ENCODE measurements at regions not wholly inside any gene's neighbourhood (a gene's known extent, or its start where the extent isn't known, plus 50 kb on each side); places are given as distances from the start of the nearest gene placed in this dataset.

DNA sequence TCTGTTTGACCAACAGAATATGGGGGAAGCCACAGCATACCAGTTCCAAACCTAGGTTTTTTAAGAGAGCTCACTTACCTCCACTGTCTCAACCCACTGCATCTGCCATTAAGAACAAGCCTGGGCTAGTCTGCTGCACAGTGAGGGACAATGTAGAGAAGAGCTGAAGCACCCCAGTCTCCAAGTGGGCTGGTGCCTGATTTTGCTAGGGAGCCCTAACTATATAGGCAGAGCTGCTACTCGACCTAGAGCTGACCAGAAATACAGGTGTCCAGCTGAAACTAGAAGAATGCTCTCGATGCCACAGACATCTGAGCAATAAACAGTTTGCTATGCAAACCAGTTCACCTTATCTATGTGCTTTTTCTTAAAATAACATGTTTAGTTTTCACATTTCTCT is 106.9 kb upstream of the BET1 start:
- WGBS, 2 experiments (ENCODE audit: extremely low coverage in 1 of 2, insufficient coverage in 1 of 2, insufficient read length in 1 of 2, insufficient replicate concordance in 2 of 2, low coverage in 1 of 2, low lambda C conversion rate in 2 of 2, missing lambda C conversion rate in 1 of 2) = 95% methylated on average over 2 of the region's 2 CpGs; no CpG with 5 or more reads in 1 of the 2 experiments
- no peaks in the 10 kb centered on the region for H3K4me1 ChIP-seq (replicated peaks in 1 of 4; ENCODE audit: control insufficient read depth in 3 of 4, insufficient read depth in 4 of 4, low read length in 3 of 4)
- H2AK5ac ChIP-seq (ENCODE audit: low read depth, low read length) = no peak overlapping the region
- peak overlapping the region; percentile 39; the same call in 1 of the 2 replicates for H2BK5ac ChIP-seq (ENCODE audit: low read depth, low read length)
- H3K18ac ChIP-seq (ENCODE audit: extremely low read depth, low read length) = 0 out of 2 replicates have a peak overlapping the region, but pooled peaks have one; percentile 4
- no peak overlapping the region for H3K4me2 ChIP-seq (ENCODE audit: insufficient read depth in 1 of 2, low read depth in 2 of 2, low read length in 2 of 2)
- H3K79me2 ChIP-seq (ENCODE audit: control insufficient read depth in 1 of 2, insufficient read depth in 2 of 2, low read length in 2 of 2) = no peaks in the 10 kb centered on the region
- H3K23me2 ChIP-seq (ENCODE audit: low read depth, low read length) = no peaks in the 10 kb centered on the region
- H3K27ac ChIP-seq (ENCODE audit: low read depth, low read length) = no peak overlapping the region
- no peaks in the 10 kb centered on the region for H3K36me3 ChIP-seq (ENCODE audit: control insufficient read depth in 2 of 4, insufficient read depth in 4 of 4, low read length in 3 of 4)
- peak overlapping the region; percentile 35; the same call in 1 of the 2 replicates for H2BK20ac ChIP-seq (ENCODE audit: low read length)
- no peak overlapping the region for H3K9ac ChIP-seq (replicated peaks in 1 of 4; ENCODE audit: extremely low read depth in 1 of 4, low read depth in 3 of 4, low read length in 3 of 4)
- FAIRE-seq = no peak
- H4K5ac ChIP-seq (ENCODE audit: insufficient read length, low read depth, low read length) = no peak overlapping the region
- ChIA-PET CTCF (ENCODE audit: partially characterized antibody) (no interaction called here), POLR2A (ENCODE audit: partially characterized antibody) (no interaction called here)
- no peak overlapping the region for H3K23ac ChIP-seq (ENCODE audit: insufficient read length)
- H2BK12ac ChIP-seq (ENCODE audit: low read depth, low read length) = no peak overlapping the region
- no peak overlapping the region for H2BK120ac ChIP-seq (replicated peaks; ENCODE audit: low read depth, low read length)
- no peak overlapping the region for H3K4ac ChIP-seq (replicated peaks; ENCODE audit: insufficient read length, low read depth, low read length)
- no peaks in the 10 kb centered on the region for H3K9me3 ChIP-seq (ENCODE audit: insufficient read depth in 2 of 2, low read depth in 1 of 2, low read length in 1 of 2)
- no peaks in the 10 kb centered on the region for H3K79me1 ChIP-seq (ENCODE audit: low read depth, low read length)
- no peak overlapping the region for H3K56ac ChIP-seq (replicated peaks; ENCODE audit: insufficient read length, low read depth, low read length)
- DNase-seq (ENCODE audit: low read depth in 1 of 2, low spot score in 2 of 2) = no peak
- no peak overlapping the region for H3K14ac ChIP-seq (ENCODE audit: insufficient read length)
- H4K20me1 ChIP-seq (replicated peaks in 1 of 2; ENCODE audit: control insufficient read depth in 1 of 2, insufficient read depth in 2 of 2, low read length in 2 of 2) = no peaks in the 10 kb centered on the region
- no peak overlapping the region for H4K8ac ChIP-seq (ENCODE audit: extremely low read depth, insufficient read depth, low read length)
- H3K4me3 ChIP-seq (ENCODE audit: extremely low read depth in 1 of 4, insufficient read depth in 2 of 4, low read depth in 3 of 4, low read length in 4 of 4) = no peak overlapping the region
- no peak overlapping the region for H4K91ac ChIP-seq (replicated peaks; ENCODE audit: insufficient read length, low read length)
- H3K27me3 ChIP-seq (replicated peaks in 1 of 4; ENCODE audit: control insufficient read depth in 3 of 4, extremely low read depth in 1 of 4, insufficient read depth in 3 of 4, low read length in 3 of 4) = no peaks in the 10 kb centered on the region
- TF ChIP-seq HDAC6 (IDR thresholded peaks at IDR 0.05; ENCODE audit: low read depth, low read length) (no peak), EGR1 (IDR thresholded peaks at IDR 0.05; ENCODE audit: borderline replicate concordance, low read depth, low read length) (no peak), CREB1 (IDR thresholded peaks at IDR 0.05) (no peak), JUN (IDR thresholded peaks at IDR 0.05; ENCODE audit: low read depth, low read length) (no peak), SUZ12 (IDR thresholded peaks at IDR 0.05; ENCODE audit: low read length) (no peak), SP4 (IDR thresholded peaks at IDR 0.05; ENCODE audit: low read length) (no peak), CTBP2 (IDR thresholded peaks at IDR 0.05; ENCODE audit: borderline replicate concordance, insufficient read depth, insufficient read length, low read length) (no peak), RNF2 (IDR thresholded peaks at IDR 0.05; ENCODE audit: borderline replicate concordance, low read depth, low read length, missing control alignments, poor library complexity, severe bottlenecking) (no peak), CHD1 (IDR thresholded peaks at IDR 0.05; ENCODE audit: low read depth, low read length) (no peak), BACH1 (IDR thresholded peaks at IDR 0.05; ENCODE audit: low read length) (no peak)
- H2AFZ ChIP-seq (ENCODE audit: low read length) = peak overlapping the region; percentile 57; the same call in 1 of the 2 replicates
- 0 out of 2 replicates have a peak overlapping the region, but pooled peaks have one; percentile 11 for H2BK15ac ChIP-seq (ENCODE audit: low read length)

All from H1 (cell line).